ENCODE measurements at regions not wholly inside any gene's neighbourhood (a gene's known extent, or its start where the extent isn't known, plus 50 kb on each side); places are given as distances from the start of the nearest gene placed in this dataset.

DNA sequence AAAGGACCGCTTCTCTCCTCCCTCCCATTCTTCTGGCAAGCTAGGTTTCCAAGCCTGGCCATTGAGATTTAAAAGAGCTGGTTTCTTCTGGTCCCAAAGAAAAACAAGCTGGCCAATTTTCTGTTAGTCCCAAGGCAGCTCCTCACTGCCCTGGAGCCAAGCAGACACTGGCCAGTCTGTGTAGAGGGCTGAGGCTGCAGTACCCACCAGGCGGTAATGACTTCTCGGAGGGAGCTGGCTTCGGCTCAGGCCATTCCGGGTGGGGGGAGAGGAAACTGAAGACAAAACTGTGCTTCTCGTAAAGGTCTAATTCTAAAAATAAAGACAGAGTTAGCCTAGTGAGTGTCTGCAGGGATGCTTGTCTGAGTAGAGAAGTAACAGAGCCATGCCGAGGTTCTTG, 78.5 kb upstream of the SMAD3 start:
- H3K27ac ChIP-seq (ENCODE audit: low read length), result no peak overlapping the region
- no peaks in the 10 kb centered on the region for H3K9me3 ChIP-seq (replicated peaks; ENCODE audit: insufficient read depth, low read length)
- no peaks in the 10 kb centered on the region for H3K27me3 ChIP-seq (replicated peaks; ENCODE audit: insufficient read depth, low read length)
- H3K4me1 ChIP-seq (ENCODE audit: low read length), result no peaks in the 10 kb centered on the region
- DNase-seq, result no peak
- H3K4me3 ChIP-seq (ENCODE audit: low read length), result no peak overlapping the region
- H3K79me2 ChIP-seq (ENCODE audit: low read length), result no peaks in the 10 kb centered on the region
- no peak for TF ChIP-seq EZH2 (optimal IDR thresholded peaks at IDR 0.05; ENCODE audit: low read depth, low read length)
- TF ChIP-seq, protein P1, sequence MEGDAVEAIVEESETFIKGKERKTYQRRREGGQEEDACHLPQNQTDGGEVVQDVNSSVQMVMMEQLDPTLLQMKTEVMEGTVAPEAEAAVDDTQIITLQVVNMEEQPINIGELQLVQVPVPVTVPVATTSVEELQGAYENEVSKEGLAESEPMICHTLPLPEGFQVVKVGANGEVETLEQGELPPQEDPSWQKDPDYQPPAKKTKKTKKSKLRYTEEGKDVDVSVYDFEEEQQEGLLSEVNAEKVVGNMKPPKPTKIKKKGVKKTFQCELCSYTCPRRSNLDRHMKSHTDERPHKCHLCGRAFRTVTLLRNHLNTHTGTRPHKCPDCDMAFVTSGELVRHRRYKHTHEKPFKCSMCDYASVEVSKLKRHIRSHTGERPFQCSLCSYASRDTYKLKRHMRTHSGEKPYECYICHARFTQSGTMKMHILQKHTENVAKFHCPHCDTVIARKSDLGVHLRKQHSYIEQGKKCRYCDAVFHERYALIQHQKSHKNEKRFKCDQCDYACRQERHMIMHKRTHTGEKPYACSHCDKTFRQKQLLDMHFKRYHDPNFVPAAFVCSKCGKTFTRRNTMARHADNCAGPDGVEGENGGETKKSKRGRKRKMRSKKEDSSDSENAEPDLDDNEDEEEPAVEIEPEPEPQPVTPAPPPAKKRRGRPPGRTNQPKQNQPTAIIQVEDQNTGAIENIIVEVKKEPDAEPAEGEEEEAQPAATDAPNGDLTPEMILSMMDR (IDR thresholded peaks at IDR 0.05; ENCODE audit: low read length), result no peak
- no peak for TF ChIP-seq EZH2phosphoT487 (IDR thresholded peaks at IDR 0.05; ENCODE audit: low read length)
- no peak overlapping the region for H3K4me2 ChIP-seq (ENCODE audit: low read depth, low read length)
- no peaks in the 10 kb centered on the region for H4K20me1 ChIP-seq (ENCODE audit: insufficient read depth, low read length)
- no peaks in the 10 kb centered on the region for H3F3A ChIP-seq (ENCODE audit: insufficient read depth, low read length)
- H3K9ac ChIP-seq (ENCODE audit: low read length), result no peak overlapping the region
- H3K36me3 ChIP-seq (replicated peaks; ENCODE audit: insufficient read depth, low read length), result no peaks in the 10 kb centered on the region
- no peaks in the 10 kb centered on the region for H3K9me2 ChIP-seq (replicated peaks; ENCODE audit: insufficient read depth, low read length)
- no peak overlapping the region for H2AFZ ChIP-seq (ENCODE audit: low read length)

DNA sequence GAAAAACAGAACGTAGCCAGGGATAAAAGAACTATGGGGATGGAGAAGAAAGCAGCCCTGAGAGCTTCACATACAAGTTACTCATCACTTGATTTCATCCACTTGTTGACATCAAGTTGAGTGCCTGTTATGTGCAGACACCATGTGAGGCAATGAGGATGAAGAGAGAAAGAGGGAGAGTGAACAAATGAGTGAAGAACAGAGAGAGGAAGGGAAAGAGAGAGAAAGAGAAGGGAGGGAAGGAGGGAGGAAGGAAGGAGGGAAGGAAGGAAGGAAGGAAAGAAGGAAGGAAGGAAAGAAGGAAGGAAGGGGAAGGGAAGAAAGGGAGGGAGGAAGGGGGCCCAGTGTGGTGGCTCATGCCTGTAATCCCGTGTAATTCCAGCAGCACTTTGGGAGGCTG, 72.3 kb upstream of the SMAD3 start:
- no peak overlapping the region for H3K4me3 ChIP-seq (ENCODE audit: low read length)
- no peak overlapping the region for H3K27ac ChIP-seq (ENCODE audit: low read length)
- no peaks in the 10 kb centered on the region for H3K4me1 ChIP-seq (ENCODE audit: low read length)

DNA sequence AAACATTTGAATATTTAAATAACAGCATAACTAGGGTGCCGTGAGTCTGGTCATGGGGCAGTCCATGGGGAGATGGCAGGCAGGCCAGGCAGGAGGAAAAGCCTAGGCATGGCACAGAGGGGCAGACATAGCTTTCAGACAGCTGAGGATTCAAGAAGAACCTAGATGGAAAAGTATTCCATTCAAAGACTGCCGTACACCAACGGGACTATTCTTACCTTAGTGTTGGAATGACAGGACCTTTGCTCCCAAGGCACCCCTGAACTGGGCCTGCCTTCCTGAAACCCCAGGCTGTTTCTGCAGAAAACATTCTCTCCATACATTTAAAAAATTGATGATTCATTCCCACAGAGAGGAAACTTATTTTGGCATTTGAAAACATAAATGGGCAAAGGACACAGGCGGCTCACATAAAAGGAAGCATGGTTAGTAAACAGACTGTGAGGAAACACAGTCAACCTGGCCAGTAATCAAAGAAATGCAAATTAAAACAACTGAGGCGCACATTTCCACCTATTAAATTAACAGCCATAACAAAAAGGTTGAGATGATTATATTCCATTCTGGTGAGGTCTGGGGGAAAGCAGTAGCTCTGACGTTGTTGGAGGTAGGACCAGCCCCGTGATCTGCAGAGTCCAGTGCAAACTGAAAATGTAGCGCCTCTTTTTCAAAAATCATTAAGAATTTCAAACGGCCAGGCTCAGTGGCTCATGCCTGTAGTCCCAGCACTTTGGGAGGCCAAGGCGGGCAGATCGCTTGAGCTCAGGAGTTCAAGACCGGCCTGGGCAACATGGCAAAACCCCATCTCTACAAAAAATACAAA, 71.3 kb upstream of the SMAD3 start:
- no peaks in the 10 kb centered on the region for H3K4me1 ChIP-seq (ENCODE audit: low read length)
- H3K4me2 ChIP-seq (ENCODE audit: low read depth, low read length), result no peak overlapping the region
- no peak for DNase-seq
- H3K9me2 ChIP-seq (replicated peaks; ENCODE audit: insufficient read depth, low read length), result no peaks in the 10 kb centered on the region
- no peaks in the 10 kb centered on the region for H3F3A ChIP-seq (ENCODE audit: insufficient read depth, low read length)
- H3K27me3 ChIP-seq (replicated peaks; ENCODE audit: insufficient read depth, low read length), result no peaks in the 10 kb centered on the region
- H3K36me3 ChIP-seq (replicated peaks; ENCODE audit: insufficient read depth, low read length), result no peaks in the 10 kb centered on the region
- H3K79me2 ChIP-seq (ENCODE audit: low read length), result no peaks in the 10 kb centered on the region
- H3K4me3 ChIP-seq (ENCODE audit: low read length), result no peak overlapping the region
- H3K9me3 ChIP-seq (replicated peaks; ENCODE audit: insufficient read depth, low read length), result no peaks in the 10 kb centered on the region
- no peak overlapping the region for H3K27ac ChIP-seq (ENCODE audit: low read length)
- H4K20me1 ChIP-seq (ENCODE audit: insufficient read depth, low read length), result no peaks in the 10 kb centered on the region
- no peak overlapping the region for H2AFZ ChIP-seq (ENCODE audit: low read length)
- TF ChIP-seq EZH2phosphoT487 (IDR thresholded peaks at IDR 0.05; ENCODE audit: low read length), result no peak
- TF ChIP-seq, protein P1 (IDR thresholded peaks at IDR 0.05; ENCODE audit: low read length), result no peak
- TF ChIP-seq EZH2 (optimal IDR thresholded peaks at IDR 0.05; ENCODE audit: low read depth, low read length), result no peak
- H3K9ac ChIP-seq (ENCODE audit: low read length), result no peak overlapping the region

More for the DNA sequence above, 72.3 kb upstream of the SMAD3 start:
- Histone ChIP-seq H3K9me3 (replicated peaks; ENCODE audit: insufficient read depth, low read length) (no peaks in the 10 kb centered on the region), H3K79me2 (ENCODE audit: low read length) (no peaks in the 10 kb centered on the region), H3K9me2 (replicated peaks; ENCODE audit: insufficient read depth, low read length) (no peaks in the 10 kb centered on the region), H3K36me3 (replicated peaks; ENCODE audit: insufficient read depth, low read length) (no peaks in the 10 kb centered on the region), H3K9ac (ENCODE audit: low read length) (no peak overlapping the region), H3K27me3 (replicated peaks; ENCODE audit: insufficient read depth, low read length) (no peaks in the 10 kb centered on the region), H3K4me2 (ENCODE audit: low read depth, low read length) (no peak overlapping the region), H3F3A (ENCODE audit: insufficient read depth, low read length) (no peaks in the 10 kb centered on the region), H4K20me1 (ENCODE audit: insufficient read depth, low read length) (no peaks in the 10 kb centered on the region), H2AFZ (ENCODE audit: low read length) (no peak overlapping the region)
- DNase-seq, result no peak
- TF ChIP-seq EZH2 (optimal IDR thresholded peaks at IDR 0.05; ENCODE audit: low read depth, low read length), result no peak
- TF ChIP-seq, protein P1 (IDR thresholded peaks at IDR 0.05; ENCODE audit: low read length), result no peak
- TF ChIP-seq EZH2phosphoT487 (IDR thresholded peaks at IDR 0.05; ENCODE audit: low read length), result no peak

All from MM.1S (cell line).